T-cell (primary cell): ENCODE measurements at regions not wholly inside any gene's neighbourhood (a gene's known extent, or its start where the extent isn't known, plus 50 kb on each side); places are given as distances from the start of the nearest gene placed in this dataset.
A peak's percentile ranks its signal among the peaks of the same experiment; 100 is the strongest.

Experiments
- ATAC-seq, 4 experiments: fragments of 200-7000 bp in 3 of 4; fragments of 150-1000 bp in 1 of 4; cut with Tn5 transposase; replicated peaks in 1 of 4; 1 replicate in 3 of 4; 2 replicates in 1 of 4; pipeline ENCODE4 v1.10.0; 2021; ENCODE audit warnings: moderate library complexity in 3 of 4, mild to moderate bottlenecking in 2 of 4, moderate number of reproducible peaks in 1 of 4
- CTCF ChIA-PET, 2 donors: fragments of 300-600 bp; sonication (Branson Sonifier 250); formaldehyde crosslinking; loops; one replicate each; lab custom pipeline; 2022; ENCODE audit warnings: antibody characterized with exemption in 2 of 2; lab: Charles Lee
- POLR2A ChIA-PET, 2 donors: fragments of 300-600 bp; sonication (Branson Sonifier 250); formaldehyde crosslinking; loops; one replicate each; lab custom pipeline; 2022; ENCODE audit warnings: antibody characterized with exemption in 2 of 2; lab: Charles Lee
- DNase-seq, 35 experiments: peaks; one replicate each; pipeline versions ENCODE4 v3.0.0 to v3.0.0-alpha.2; 2013 to 2023
- H3K27ac ChIP-seq: one replicate; pipeline ENCODE4 v1.5.1; 2013; ENCODE audit warnings: low read length
- H3K27me3 ChIP-seq, 2 experiments: replicated peaks in 1 of 2; 1 replicate in 1 of 2; 2 replicates in 1 of 2; pipeline versions ENCODE4 v1.6.1 to v1.7.0; 2013; ENCODE audit warnings: low read length in 1 of 2, mixed read lengths in 1 of 2; ENCODE audit not compliant: control insufficient read depth in 2 of 2, insufficient read depth in 2 of 2; ENCODE audit errors: extremely low read depth in 1 of 2
- H3K36me3 ChIP-seq, 2 donors: 1 replicate in 1 of 2; 2 replicates in 1 of 2; pipeline versions ENCODE4 v1.6.1 to v1.7.0; 2013; ENCODE audit warnings: low read length in 1 of 2; ENCODE audit not compliant: control insufficient read depth in 2 of 2, insufficient read depth in 1 of 2; ENCODE audit errors: extremely low read depth in 1 of 2
- H3K4me1 ChIP-seq, 2 experiments: 1 replicate in 1 of 2; 2 replicates in 1 of 2; pipeline versions ENCODE4 v1.6.1 to v1.7.0; 2013; ENCODE audit warnings: low read length in 2 of 2, mixed read lengths in 1 of 2; ENCODE audit not compliant: insufficient read depth in 2 of 2, control insufficient read depth in 1 of 2; ENCODE audit errors: extremely low read depth in 1 of 2
- H3K4me3 ChIP-seq, 2 donors: 1 replicate in 1 of 2; 2 replicates in 1 of 2; pipeline versions ENCODE4 v1.5.1 to v1.7.0; 2013; ENCODE audit warnings: mild to moderate bottlenecking in 2 of 2, low read length in 1 of 2, moderate library complexity in 1 of 2; ENCODE audit not compliant: control insufficient read depth in 1 of 2; ENCODE audit errors: extremely low read depth in 1 of 2
- H3K9me3 ChIP-seq: 2 replicates; pipeline ENCODE4 v1.7.0; 2013
- H3K27ac Mint-ChIP-seq, 2 donors: one replicate each; pipeline ENCODE4 v1.8.0; 2020 to 2021; ENCODE audit warnings: mild to moderate bottlenecking in 2 of 2, mixed read lengths in 2 of 2
- H3K27me3 Mint-ChIP-seq, 2 donors: one replicate each; pipeline ENCODE4 v1.8.0; 2021 to 2022; ENCODE audit warnings: mixed read lengths in 2 of 2
- H3K36me3 Mint-ChIP-seq: one replicate; pipeline ENCODE4 v1.8.0; 2021; ENCODE audit warnings: mixed read lengths
- H3K4me1 Mint-ChIP-seq, 3 donors: one replicate each; pipeline ENCODE4 v1.8.0; 2020 to 2022; ENCODE audit warnings: mixed read lengths in 3 of 3, mild to moderate bottlenecking in 1 of 3
- H3K4me3 Mint-ChIP-seq, 3 donors: one replicate each; pipeline ENCODE4 v1.8.0; 2020 to 2022; ENCODE audit warnings: mild to moderate bottlenecking in 3 of 3, mixed read lengths in 3 of 3, moderate library complexity in 3 of 3
- H3K9me3 Mint-ChIP-seq, 3 donors: one replicate each; pipeline ENCODE4 v1.8.0; 2020 to 2022; ENCODE audit warnings: mixed read lengths in 3 of 3
- WGBS: methylation state at CpG from one replicate; pipeline ENCODE4 v1.1.5; 2013; ENCODE audit warnings: missing lambda C conversion rate; ENCODE audit not compliant: insufficient coverage; 5-methylcytosine and 5-hydroxymethylcytosine counted together

DNA sequence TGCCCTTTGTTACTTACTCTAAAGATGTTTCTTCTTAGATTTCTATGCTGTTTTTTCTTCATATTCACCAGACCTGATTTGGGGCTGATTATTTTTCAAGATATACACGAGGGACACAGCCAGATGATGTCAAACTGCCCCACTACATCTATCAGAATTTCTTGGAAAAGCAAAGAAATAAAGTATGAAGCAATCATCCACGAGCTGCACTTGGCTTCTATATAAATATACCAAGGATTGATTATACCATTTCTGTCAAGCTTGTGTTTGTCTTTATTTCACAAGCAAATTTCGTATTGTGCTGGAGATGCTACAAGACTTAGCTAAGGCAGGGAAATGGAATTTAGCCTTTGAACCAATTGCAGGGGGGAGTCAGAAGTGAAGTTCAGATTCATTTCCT, 715.1 kb upstream of the NR2F2 start:
- CTCF ChIA-PET: no interaction called here
- ATAC-seq: no peak
- H3K4me3 ChIP-seq: no peak overlapping the region

DNA sequence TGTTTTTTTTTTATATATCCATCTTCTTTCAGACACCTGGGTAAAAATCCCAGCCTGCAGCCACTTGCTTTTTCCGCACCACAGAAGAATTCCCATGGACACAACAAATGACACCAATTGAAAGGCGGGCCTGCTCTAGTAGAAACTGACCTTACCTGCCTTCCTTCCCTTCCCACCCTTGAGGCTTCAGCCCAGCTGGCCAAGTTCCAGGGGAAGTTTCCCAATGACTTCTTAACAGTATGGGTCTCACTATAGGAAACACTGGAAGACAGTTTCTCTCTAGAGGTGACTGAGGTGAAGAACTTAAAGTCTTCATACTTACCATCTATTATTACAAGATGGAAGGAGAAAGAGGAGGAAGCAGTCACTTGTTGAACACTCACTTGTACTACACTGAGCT, 714.2 kb upstream of the NR2F2 start:
- DNase-seq (no peak), ATAC-seq (no peak)
- H3K27ac ChIP-seq: no peak overlapping the region
- 100% methylated on average over 1 of the region's 2 CpGs for WGBS
- Mint-ChIP-seq H3K4me1 (peaks cover 10 to 12% (median 11%) of the 10 kb centered on the region in 3 donors), H3K27ac (no peak overlapping the region), H3K4me3 (no peak overlapping the region), H3K27me3 (no peaks in the 10 kb centered on the region), H3K36me3 (no peaks in the 10 kb centered on the region), H3K9me3 (no peaks in the 10 kb centered on the region)
- H3K36me3 ChIP-seq: no peaks in the 10 kb centered on the region
- POLR2A ChIA-PET: no interaction called here
- CTCF ChIA-PET: no interaction called here
- H3K4me3 ChIP-seq: no peak overlapping the region
- no peaks in the 10 kb centered on the region for H3K27me3 ChIP-seq
- H3K4me1 ChIP-seq: no peaks in the 10 kb centered on the region
- no peaks in the 10 kb centered on the region for H3K9me3 ChIP-seq

More for the DNA sequence above, 715.1 kb upstream of the NR2F2 start:
- H3K27me3 Mint-ChIP-seq: no peaks in the 10 kb centered on the region
- DNase-seq: no peak
- H3K9me3 Mint-ChIP-seq: no peaks in the 10 kb centered on the region
- Histone ChIP-seq H3K4me1 (no peaks in the 10 kb centered on the region), H3K36me3 (no peaks in the 10 kb centered on the region), H3K9me3 (no peaks in the 10 kb centered on the region), H3K27me3 (no peaks in the 10 kb centered on the region), H3K27ac (no peak overlapping the region)
- POLR2A ChIA-PET: no interaction called here
- peaks cover 4% of the 10 kb centered on the region in 3 donors for H3K4me1 Mint-ChIP-seq
- no peak overlapping the region for H3K4me3 Mint-ChIP-seq
- no CpG with 5 or more reads among the region's 3 CpGs for WGBS
- no peaks in the 10 kb centered on the region for H3K36me3 Mint-ChIP-seq
- H3K27ac Mint-ChIP-seq: no peak overlapping the region

DNA sequence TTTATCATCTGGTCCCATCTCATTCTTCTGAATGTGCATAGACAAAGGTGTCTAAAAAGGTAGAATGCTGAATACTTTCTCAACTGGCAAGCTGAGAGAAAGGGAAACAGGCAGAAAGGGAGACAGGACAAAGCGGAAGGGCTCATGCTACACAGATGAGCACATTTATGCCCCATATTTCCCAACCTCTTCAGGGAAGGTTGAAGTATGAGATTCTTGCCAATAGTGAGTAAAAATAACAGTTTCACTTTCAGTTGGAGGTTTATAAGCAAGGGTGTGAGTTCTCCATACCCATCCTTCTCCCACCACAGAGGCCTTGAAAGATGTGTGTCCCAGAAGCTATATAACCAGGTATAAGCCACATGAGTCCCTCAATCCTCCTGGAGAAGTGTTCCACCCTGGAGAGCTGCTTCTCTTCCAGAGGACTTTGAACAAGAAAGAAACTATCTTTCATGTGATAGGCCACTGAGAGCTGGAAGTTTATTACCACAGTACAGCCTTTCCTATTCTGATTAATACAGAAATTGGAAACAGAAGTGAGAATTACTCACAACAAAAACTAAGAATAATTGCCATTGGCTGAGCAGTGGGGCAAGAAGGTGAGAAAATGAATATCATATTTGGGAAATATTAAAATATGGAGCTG, 709.4 kb upstream of the NR2F2 start:
- ATAC-seq (no peak), DNase-seq (no peak)
- Histone ChIP-seq H3K36me3 (no peaks in the 10 kb centered on the region), H3K4me3 (no peak overlapping the region), H3K27ac (no peak overlapping the region), H3K4me1 (no peaks in the 10 kb centered on the region), H3K27me3 (no peaks in the 10 kb centered on the region), H3K9me3 (no peaks in the 10 kb centered on the region)
- peaks cover 10 to 12% (median 12%) of the 10 kb centered on the region in 3 donors for H3K4me1 Mint-ChIP-seq
- H3K4me3 Mint-ChIP-seq: peak overlapping the region in 1 of 3 donors; percentile 23
- no peaks in the 10 kb centered on the region for H3K27me3 Mint-ChIP-seq
- CTCF ChIA-PET: interaction anchor here in 1 of 2 donors (0.6 to 0.7 kb wide), 3 partner anchors 105 to 1398 kb away, joined by 3 to 7 read pairs (median 5); no protein-coding TSS in a partner anchor
- peaks cover 10 to 16% (median 15%) of the 10 kb centered on the region in 3 donors for H3K9me3 Mint-ChIP-seq
- POLR2A ChIA-PET: no interaction called here
- H3K27ac Mint-ChIP-seq: peak overlapping the region in 1 of 2 donors; percentile 3
- H3K36me3 Mint-ChIP-seq: peaks cover 3% of the 10 kb centered on the region
- no CpG with 5 or more reads among the region's 1 CpG for WGBS

DNA sequence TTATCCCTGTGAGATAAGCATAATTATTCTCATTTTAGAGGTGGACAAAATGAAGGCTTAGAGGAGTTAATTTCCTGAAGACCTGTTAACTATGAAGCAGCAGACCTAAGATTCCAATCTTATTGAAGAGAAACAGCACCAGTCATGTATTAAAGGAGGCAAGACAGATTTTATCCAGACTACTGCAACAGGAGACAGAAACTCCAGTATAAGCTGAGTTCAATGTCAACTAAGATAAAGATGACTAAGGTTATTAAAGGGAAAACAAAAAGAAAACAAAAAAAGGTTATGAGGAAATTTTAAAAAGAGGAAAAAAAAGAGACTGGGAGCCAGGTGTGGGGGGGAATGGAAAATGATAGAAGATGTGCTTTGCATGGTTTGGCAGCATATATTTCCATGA, 707.7 kb upstream of the NR2F2 start:
- CTCF ChIA-PET: no interaction called here

DNA sequence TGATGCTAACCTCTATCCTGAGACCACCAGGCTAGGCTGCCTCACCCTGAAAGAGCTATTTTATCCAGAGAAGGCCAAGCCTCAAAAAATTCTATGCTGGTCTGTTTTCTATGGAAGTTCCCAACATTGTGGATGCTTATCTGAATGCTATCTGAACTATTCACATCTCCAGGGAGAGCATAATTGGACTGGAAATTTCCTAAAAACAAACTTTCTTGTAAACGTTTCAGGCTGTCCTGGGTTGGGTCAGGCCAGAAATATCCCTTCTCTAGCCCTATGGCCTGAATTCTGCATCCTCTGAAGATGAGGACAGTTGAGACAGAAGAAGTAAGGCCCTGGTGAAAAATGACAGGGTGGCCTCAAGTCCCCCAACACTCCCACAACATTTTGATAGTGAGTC, 706.4 kb upstream of the NR2F2 start:
- no peaks in the 10 kb centered on the region for H3K27me3 ChIP-seq
- H3K36me3 ChIP-seq: no peaks in the 10 kb centered on the region
- ChIA-PET POLR2A (no interaction called here), CTCF (no interaction called here)
- Mint-ChIP-seq H3K9me3 (peaks cover 10 to 16% (median 15%) of the 10 kb centered on the region in 3 donors), H3K27me3 (peaks cover 3 to 4% of the 10 kb centered on the region in 2 donors), H3K27ac (no peak overlapping the region), H3K4me1 (peaks cover 10 to 12% (median 12%) of the 10 kb centered on the region in 3 donors), H3K4me3 (no peak overlapping the region), H3K36me3 (peaks cover 3% of the 10 kb centered on the region)
- H3K9me3 ChIP-seq: no peaks in the 10 kb centered on the region
- H3K4me1 ChIP-seq: no peaks in the 10 kb centered on the region
- no peak overlapping the region for H3K4me3 ChIP-seq
- DNase-seq: no peak
- no peak for ATAC-seq
- WGBS: no CpG with 5 or more reads among the region's 1 CpG
- H3K27ac ChIP-seq: no peak overlapping the region

More for the DNA sequence above, 707.7 kb upstream of the NR2F2 start:
- ATAC-seq: no peak
- H3K9me3 Mint-ChIP-seq: peaks cover 10 to 16% (median 15%) of the 10 kb centered on the region in 3 donors
- no peak overlapping the region for H3K27ac Mint-ChIP-seq
- no peak for DNase-seq
- POLR2A ChIA-PET: no interaction called here
- H3K4me1 ChIP-seq: no peaks in the 10 kb centered on the region
- H3K4me3 ChIP-seq: no peak overlapping the region
- no peaks in the 10 kb centered on the region for H3K36me3 ChIP-seq
- no peaks in the 10 kb centered on the region for H3K27me3 ChIP-seq
- peaks cover 3% of the 10 kb centered on the region for H3K36me3 Mint-ChIP-seq
- no peak overlapping the region for H3K4me3 Mint-ChIP-seq
- H3K27ac ChIP-seq: no peak overlapping the region
- H3K4me1 Mint-ChIP-seq: peaks cover 10 to 12% (median 12%) of the 10 kb centered on the region in 3 donors
- H3K27me3 Mint-ChIP-seq: peaks cover 3 to 4% of the 10 kb centered on the region in 2 donors
- no peaks in the 10 kb centered on the region for H3K9me3 ChIP-seq

DNA sequence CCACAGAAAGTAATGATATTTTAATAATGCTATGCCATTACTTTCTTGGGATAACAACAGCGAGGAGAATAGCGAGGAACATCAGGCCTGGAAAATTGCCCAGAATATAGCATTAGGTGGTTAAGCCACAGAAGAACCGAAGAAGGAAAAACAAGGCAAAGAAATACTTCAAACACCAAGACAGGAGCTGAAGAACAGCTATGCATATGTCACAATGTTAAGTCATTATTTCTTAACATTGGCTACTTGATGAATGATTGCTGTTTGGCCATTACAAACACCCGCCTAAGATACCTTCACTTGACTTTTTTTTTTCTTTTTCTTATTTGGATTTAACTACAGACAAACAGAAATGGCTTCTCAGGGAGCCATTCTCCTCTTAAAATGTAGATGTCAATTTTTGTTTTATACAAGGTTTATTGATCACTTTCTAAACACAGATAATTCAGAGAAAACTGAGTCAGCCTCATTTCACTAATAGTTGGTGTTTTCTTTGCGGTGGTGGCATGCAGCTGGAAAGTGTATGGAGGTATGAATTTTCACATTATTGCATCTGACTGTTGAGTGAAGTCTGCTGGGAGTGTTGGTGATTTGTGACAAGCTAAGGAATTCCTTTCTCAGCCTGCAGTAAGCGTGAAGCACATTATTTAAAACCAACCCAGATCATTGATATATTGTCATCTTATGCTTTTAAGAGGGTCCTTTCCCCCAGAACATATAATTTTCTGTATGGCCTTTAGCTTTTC, 705.7 kb upstream of the NR2F2 start:
- ChIA-PET POLR2A (no interaction called here), CTCF (no interaction called here)
- H3K27ac ChIP-seq: no peak overlapping the region
- H3K9me3 ChIP-seq: no peaks in the 10 kb centered on the region
- H3K27ac Mint-ChIP-seq: no peak overlapping the region
- H3K36me3 ChIP-seq: no peaks in the 10 kb centered on the region
- no peaks in the 10 kb centered on the region for H3K4me1 ChIP-seq
- WGBS: no CpG with 5 or more reads among the region's 6 CpGs
- no peak overlapping the region for H3K4me3 ChIP-seq
- peaks cover 0 to under 1% of the 10 kb centered on the region in 2 experiments for H3K27me3 ChIP-seq
- H3K36me3 Mint-ChIP-seq: peaks cover 3% of the 10 kb centered on the region
- H3K27me3 Mint-ChIP-seq: peaks cover 3 to 4% of the 10 kb centered on the region in 2 donors
- H3K9me3 Mint-ChIP-seq: peaks cover 10 to 16% (median 15%) of the 10 kb centered on the region in 3 donors
- no peak for ATAC-seq
- no peak for DNase-seq
- H3K4me3 Mint-ChIP-seq: no peak overlapping the region
- peaks cover 10 to 12% (median 12%) of the 10 kb centered on the region in 3 donors for H3K4me1 Mint-ChIP-seq
